ENCODE measurements at regions not wholly inside any gene's neighbourhood (a gene's known extent, or its start where the extent isn't known, plus 50 kb on each side); places are given as distances from the start of the nearest gene placed in this dataset.

DNA sequence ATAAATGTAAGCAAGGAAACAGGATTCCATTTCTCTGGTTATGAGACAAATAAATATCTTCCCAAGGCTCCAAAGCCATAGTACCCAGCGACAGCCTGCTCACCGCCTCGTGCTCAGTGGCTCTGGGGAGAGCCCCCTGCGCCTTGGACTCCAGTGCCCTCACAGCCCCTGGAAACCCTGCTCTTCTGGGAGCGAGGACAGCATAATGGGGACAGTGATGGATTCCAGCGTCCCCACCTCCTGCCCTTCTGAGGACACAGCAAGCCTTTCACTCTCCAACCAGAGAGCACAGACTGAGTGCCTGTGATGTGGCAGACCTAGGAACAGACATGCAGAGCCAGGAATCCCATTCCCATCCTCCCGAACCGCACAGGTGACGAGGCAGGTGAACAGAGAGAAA is 660.8 kb downstream of the TBC1D22A start:
- ATAC-seq (ENCODE audit: low FRiP score) = no peak
- DNase-seq (ENCODE audit: low spot score) = no peak
- TF ChIP-seq, protein P1, sequence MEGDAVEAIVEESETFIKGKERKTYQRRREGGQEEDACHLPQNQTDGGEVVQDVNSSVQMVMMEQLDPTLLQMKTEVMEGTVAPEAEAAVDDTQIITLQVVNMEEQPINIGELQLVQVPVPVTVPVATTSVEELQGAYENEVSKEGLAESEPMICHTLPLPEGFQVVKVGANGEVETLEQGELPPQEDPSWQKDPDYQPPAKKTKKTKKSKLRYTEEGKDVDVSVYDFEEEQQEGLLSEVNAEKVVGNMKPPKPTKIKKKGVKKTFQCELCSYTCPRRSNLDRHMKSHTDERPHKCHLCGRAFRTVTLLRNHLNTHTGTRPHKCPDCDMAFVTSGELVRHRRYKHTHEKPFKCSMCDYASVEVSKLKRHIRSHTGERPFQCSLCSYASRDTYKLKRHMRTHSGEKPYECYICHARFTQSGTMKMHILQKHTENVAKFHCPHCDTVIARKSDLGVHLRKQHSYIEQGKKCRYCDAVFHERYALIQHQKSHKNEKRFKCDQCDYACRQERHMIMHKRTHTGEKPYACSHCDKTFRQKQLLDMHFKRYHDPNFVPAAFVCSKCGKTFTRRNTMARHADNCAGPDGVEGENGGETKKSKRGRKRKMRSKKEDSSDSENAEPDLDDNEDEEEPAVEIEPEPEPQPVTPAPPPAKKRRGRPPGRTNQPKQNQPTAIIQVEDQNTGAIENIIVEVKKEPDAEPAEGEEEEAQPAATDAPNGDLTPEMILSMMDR (IDR thresholded peaks at IDR 0.05) = no peak

DNA sequence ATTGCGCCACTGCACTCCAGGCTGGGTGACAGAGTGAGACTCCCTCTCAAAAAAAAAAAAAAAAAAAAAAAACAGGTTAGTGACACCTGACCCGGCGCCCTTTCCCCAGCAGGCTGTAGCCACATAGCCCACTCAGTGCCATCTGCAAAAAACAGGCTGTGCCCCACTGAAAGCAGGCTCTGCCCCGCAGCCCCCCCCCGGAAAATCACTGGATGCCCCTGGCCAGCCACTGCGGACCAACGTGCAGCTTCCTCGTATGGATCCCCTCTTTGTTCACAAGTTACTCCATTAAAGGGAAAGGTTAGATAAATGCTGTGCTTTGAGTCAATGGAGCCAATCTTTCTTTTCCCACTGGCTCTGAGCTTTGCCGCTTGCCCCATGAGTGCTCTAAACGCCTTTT is 660.3 kb downstream of the TBC1D22A start:
- ATAC-seq (ENCODE audit: low FRiP score) (no peak), DNase-seq (ENCODE audit: low spot score) (no peak)
- TF ChIP-seq, protein P1 (IDR thresholded peaks at IDR 0.05) = no peak

DNA sequence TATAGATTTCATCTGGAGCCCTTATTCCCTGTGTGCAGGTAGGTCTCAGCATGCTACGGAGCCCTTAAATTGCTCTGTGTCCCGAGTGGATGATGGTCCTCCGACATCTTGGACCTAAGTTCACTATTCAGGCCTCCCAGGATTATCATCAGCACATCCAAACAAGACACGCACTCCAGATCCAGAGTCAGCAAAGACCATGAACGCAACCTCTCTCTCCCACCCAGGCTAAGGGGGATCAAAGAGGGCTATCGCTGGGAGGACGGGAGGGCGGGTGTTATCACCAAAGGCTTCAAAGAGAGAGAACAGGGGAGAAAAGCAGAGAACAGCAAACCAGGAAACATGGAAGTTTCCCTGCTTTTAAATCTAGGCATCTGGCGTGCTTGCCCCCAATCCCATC is 659.4 kb downstream of the TBC1D22A start:
- TF ChIP-seq, protein P1 (IDR thresholded peaks at IDR 0.05) = no peak
- no peak for ATAC-seq (ENCODE audit: low FRiP score)

DNA sequence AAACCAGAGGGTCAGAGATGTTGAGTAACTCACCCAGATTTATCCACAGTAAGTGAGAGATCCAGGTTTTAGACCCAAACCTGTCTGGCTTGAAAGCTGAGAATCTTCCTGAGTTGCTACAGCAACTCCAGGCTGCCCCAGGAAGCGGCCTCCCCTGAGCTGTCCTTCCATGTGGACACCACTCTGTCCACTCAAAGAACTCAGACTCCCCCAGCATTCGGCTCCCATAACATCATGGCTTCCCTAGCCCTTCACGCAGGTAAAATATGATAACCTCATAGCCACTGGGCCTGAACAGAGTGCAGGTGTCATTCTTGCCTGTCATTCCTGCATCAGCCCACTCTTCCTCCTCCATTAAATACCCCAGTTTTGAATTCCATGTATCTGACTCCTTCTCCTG is 657.8 kb downstream of the TBC1D22A start:
- DNase-seq (ENCODE audit: low spot score) = no peak

More for the DNA sequence above, 659.4 kb downstream of the TBC1D22A start:
- DNase-seq (ENCODE audit: low spot score) = no peak

DNA sequence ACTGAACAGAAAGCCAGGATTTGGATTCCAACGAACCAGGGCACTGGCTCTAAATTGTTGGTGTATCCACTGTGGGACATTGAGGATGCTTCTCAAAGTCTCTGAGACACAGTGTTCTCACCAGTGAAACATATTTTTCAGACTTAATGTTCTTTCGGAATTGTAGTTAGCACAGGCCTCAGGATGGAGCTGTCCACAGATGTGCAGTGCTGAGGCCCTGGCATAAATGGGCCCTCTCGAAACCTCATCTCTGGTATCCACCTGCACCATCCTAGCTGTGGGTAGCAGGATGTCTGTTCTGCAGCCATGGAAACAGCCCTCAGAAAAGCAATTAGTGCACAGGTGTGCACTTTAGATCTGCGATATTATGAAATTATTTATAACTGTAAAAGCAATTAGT is 656.8 kb downstream of the TBC1D22A start:
- TF ChIP-seq, protein P1 (IDR thresholded peaks at IDR 0.05) = no peak
- ATAC-seq (ENCODE audit: low FRiP score) (no peak), DNase-seq (ENCODE audit: low spot score) (no peak)

More for the DNA sequence above, 657.8 kb downstream of the TBC1D22A start:
- no peak for ATAC-seq (ENCODE audit: low FRiP score)
- TF ChIP-seq, protein P1 (IDR thresholded peaks at IDR 0.05) = no peak

DNA sequence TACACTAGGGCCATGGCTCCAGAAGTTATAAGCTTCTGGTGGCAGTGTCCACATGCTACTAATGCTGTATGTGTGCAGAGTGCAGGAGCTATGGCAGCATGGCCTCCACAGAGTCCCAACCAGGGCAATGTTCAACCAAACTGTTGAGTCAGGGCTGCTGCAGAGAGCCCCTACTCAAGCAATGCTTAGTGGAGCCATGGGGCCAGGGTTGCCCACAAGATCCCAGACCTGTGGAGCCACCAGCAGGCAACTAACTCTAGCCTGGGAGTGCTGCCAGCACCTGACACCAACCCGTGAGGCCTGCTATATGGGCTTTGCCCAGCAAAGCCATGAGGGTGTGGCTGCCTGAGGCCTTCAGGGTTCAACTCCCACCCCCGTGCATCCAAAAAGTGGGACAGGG is 655.2 kb downstream of the TBC1D22A start:
- ATAC-seq (ENCODE audit: low FRiP score) = no peak
- TF ChIP-seq, protein P1 (IDR thresholded peaks at IDR 0.05) = no peak
- DNase-seq (ENCODE audit: low spot score) = no peak

DNA sequence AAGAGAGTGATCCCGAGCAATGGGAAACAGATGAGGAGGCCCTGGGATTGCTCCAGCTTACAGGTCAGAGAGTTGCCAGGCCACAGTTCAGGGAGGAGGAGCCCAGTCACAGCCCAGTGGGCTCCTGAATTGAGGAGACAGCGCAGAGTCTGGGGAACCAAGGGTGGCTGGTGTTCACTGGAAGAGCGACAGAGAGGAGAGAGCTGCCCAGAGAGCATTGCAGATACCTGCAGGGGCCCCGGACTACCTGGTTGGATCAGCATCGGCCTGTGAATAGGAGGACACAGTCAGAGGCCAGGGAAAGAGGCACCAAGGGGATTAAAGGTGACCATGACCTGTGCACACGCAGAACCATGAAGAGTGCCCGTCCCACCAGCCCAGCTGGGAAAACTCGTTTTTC is 648.6 kb downstream of the TBC1D22A start:
- no peak for ATAC-seq (ENCODE audit: low FRiP score)
- no peak for DNase-seq (ENCODE audit: low spot score)

More for the DNA sequence above, 648.6 kb downstream of the TBC1D22A start:
- TF ChIP-seq, protein P1 (IDR thresholded peaks at IDR 0.05) = no peak

All from omental fat pad (tissue), 3 donors.